ENCODE measurements at regions not wholly inside any gene's neighbourhood (a gene's known extent, or its start where the extent isn't known, plus 50 kb on each side); places are given as distances from the start of the nearest gene placed in this dataset.
"Not testable (repeated sequence)": the region's sequence is repeated elsewhere in the genome, so short reads cannot be mapped to it uniquely, and the experiment has no call there.

DNA sequence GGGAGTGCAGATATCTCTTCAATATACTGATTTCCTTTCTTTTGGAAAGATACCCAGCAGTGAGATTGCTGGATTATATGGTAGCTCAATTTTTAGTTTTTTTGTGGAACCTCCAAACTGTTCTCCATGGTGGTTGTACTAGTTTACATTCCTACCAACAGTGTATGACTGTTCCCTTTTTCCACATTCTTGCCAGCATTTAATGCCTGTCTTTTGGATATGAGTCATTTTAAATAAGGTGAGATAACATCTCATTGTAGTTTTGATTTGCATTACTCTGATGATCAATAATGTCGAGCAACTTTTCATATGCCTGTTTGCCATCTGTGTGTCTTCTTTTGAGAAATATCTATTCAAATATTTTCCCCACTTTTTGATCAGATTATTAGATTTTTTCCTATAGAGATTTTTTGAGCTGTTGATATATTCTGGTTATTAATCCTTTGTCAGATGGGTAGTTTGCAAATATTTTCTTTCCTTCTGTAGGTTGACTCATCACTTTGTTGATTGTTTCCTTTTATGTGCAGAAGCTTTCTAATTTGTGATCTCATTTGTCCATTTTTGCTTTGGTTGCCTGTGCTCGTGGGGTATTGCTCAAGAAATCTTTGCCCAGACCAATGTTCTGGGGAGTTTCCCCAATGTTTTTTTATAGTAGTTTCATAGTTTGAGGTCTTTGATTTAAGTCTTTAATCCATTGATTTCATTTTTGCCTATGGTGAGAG, 552.7 kb downstream of the ZNF674 start:
- DNase-seq (ENCODE audit: low spot score): no peak

DNA sequence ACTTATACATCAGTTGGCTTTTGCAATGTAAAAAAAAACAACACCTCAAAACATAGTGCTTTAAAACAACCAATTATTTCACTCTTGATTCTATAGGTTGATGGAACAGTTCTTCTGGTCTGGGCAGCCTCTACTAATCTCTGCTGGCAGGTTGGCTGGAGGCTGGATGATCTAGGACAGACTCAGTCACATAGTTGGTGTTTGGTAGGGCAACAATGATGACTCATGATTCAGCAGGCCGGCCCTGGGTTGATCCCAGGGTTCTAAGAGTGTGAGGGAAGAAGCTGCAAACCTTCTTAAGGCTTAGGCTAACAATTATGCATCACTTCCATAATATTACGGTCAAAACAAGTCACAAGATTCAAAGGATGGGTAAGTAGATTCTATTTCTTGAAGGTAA, 558.2 kb downstream of the ZNF674 start:
- peak; percentile 14 for DNase-seq (ENCODE audit: low spot score)

DNA sequence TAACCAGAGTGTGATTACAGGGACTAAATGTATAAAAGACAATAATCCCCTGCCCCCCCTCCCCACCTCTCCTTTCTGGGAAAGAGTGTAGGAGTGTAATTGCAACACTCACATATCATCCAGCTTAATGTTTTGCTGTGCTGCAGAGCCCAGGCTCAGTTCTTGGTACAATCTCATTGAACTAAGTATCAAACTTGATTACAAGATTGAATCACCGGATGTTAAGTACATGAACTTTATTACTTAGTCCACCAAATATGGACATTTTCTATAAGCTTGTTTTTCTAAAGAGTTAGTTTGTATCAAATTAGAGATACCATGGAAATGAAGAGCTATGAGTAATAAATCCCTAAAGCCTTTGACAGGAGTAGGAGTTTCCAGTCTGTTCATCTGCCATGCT, 559.1 kb downstream of the ZNF674 start:
- no peak for DNase-seq (ENCODE audit: low spot score)

DNA sequence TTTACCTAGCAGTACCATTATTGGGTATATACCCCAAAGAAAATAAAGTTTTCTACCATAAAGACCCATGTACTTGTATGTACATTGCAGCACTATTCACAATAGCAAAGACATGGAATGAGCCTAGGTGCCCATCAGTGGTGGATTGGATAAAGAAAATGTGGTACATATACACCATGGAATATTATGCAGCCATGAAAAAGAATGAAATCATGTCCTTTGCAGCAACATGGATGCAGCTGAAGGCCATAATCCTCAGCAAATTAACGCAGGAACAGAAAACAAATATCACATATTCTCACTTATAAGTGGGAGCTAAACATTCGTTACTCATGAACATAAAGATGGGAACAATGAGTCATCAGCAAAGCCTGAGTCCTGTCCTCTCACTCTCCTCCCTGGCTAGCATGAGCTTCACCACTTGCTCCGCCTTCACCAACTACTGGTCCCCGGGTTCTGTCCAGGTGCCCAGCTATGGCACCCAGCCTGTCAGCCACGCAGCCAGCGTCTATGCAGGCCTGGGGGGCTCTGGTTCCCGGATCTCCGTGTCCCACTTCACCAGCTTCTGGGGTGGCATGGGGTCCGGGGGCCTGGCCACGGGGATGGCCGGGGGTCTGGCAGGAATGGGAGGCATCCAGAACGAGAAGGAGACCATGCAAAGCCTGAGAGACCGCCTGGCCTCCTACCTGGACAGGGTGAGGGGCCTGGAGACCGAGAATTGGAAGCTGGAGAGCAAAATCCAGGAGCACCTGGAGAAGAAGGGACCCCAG, 562.1 kb downstream of the ZNF674 start:
- DNase-seq (ENCODE audit: low spot score): not testable (repeated sequence)

DNA sequence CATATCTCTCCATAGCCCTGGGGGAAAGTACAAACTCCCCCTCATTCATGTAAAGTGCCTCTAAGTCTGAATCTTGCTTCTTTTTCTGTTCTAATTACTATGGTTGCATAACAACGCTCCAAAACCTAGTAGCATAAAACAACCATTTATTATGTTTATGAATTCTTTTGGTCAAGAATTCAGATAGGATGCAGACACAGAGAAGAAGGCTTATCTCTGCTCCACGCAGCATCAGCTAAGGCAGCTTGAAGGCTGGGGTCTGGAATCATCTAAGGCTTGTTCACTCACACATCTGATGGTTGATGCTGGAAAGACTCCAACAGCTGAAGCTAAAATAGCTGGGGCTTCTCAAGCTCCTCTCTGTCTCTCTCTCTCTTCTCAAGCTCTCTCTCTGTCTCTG, 564.5 kb downstream of the ZNF674 start:
- DNase-seq (ENCODE audit: low spot score): no peak

DNA sequence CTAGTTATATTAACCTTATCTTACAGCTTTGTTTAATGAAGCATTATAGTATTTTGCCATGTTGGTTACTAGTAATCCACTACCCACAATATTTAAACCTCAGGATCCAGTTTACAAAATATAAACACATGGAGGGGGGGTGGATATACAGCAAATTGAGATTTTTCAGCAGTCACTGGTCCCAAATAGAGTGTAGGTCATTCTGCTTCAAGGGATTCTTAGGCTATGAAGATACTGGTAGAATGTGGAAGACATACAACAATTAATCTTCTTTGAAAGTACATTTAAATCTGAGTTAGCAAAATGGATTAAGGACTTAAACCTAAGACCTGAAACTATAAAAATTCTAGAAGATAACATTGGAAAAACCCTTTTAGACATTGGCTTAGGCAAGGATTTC, 569.6 kb downstream of the ZNF674 start:
- DNase-seq (ENCODE audit: low spot score): no peak

DNA sequence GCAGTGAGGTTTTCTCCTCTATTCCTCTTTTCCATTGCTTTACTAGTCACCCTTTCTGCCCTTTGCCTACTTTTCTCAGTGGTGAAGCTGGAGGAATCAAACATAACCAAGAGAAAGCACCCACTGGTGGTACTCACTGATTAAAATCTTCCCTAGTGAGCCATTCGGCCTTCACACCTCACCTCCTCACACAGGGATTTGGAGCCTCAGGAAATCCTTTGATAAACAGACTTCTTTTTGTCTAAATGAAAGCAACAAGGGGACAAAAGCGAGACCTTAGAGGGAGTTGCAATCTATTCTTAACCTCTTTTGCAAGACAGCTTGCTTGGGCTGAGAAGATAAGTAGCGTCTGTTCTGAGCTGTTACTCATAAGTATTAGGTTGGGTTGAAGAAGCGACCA, 572.6 kb downstream of the ZNF674 start:
- no peak for DNase-seq (ENCODE audit: low spot score)

DNA sequence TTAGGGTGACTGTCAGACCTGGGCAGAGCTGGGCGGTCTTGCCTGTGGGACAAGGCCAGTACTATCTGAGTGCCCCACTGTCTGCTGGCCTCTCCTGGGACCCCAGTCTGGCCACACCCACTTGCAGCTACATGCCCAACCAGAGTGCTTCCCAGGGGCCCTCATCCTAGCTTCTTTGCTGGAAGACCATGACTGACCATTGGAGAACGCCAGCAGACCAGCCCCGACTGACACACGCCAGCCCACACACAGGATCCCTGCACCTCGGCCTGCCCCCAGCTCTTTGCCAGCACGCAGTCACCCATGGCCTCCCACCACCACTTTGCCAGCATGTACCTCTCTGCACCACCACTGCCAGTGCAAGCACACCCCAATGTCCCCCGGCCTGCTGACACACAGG, 585.7 kb downstream of the ZNF674 start:
- no peak for DNase-seq (ENCODE audit: low spot score)

DNA sequence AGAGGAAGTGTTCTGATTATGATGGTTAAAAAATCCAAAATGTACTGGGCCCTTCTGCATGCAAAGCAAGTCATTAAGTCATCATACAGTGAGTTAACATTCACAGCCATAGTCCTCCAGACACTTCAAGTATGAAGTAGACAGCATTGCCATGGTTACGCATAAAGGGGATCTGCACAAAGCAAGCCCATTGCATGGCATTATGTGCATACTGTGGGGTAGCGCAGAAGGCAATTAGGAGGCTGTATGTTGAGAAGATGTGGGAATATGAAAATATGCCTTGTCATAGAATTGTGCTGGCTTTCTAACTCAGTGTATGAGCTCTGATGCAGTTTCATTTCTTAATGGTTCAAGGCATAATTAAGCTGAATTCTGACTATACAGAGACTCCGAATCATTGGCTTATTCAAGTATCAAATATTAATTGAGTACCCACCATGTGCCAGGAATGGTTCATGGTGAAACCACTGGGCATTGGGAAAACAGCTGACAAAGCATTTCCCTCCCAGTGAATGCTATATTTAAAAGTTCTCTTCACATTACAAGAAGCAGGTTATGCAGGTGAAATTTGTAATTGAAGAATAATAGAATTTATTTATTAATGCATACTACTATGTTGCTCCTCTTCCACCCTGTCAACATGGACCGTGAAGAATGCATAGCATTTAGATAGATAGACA, 588.9 kb downstream of the ZNF674 start:
- no peak for DNase-seq (ENCODE audit: low spot score)

DNA sequence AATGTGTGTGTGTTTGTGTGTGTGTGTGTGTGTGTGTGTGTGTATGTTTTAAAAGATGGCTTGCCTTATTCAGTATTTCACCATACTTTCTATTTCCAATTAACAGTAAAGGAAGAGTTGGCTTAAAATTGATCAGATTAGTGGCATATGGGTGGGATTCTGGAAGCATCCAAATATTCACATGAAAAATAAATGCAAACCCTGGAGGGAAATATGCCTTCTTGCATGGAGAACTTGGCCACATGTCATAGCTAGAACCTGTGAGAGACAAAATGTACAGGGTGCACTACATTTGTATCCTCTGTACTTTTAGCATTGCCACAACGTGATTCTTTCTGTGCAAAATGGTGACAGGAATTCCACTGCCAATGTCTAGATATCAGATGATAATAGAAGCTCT, 589.6 kb downstream of the ZNF674 start:
- no peak for DNase-seq (ENCODE audit: low spot score)

DNA sequence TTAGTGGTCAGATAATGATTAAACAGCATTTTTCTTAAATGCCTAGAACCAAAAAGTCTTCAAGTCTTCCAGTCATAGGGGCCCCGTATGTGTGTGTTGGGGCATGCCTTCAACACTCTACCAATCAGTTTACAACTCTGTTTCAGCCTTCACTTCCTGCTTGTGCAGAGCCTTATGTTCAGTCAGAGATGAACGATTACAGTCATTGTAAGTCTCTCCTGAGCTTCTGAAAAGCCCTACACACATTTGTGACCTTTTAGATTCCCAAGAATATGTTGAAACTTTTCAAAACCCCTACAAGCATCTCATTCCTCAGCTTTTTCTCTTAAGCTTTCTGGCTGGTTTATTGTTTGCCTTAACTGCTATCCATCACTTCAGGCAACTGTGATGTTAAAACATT, 591.2 kb downstream of the ZNF674 start:
- peak; percentile 2 for DNase-seq (ENCODE audit: low spot score)

DNA sequence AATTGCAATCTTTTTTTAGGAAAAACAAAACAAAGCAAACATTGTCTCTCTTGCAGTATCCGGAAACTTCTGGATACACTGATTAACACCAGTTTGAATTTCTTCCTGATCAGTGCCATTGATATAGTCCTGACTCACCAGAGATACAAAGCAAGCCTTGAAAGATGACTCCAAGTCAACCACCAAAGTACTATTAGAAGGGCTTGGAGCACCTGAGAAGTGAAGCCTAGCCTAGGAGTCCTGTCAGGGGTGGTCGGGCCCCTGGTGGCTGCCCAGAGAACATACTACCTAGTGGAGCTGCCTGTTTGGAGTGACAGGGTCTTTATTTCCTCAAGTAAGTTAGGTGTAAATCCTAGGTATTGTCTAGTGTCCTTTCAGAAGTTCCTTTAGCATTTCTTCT, 593.2 kb downstream of the ZNF674 start:
- peak; percentile 1 for DNase-seq (ENCODE audit: low spot score)

DNA sequence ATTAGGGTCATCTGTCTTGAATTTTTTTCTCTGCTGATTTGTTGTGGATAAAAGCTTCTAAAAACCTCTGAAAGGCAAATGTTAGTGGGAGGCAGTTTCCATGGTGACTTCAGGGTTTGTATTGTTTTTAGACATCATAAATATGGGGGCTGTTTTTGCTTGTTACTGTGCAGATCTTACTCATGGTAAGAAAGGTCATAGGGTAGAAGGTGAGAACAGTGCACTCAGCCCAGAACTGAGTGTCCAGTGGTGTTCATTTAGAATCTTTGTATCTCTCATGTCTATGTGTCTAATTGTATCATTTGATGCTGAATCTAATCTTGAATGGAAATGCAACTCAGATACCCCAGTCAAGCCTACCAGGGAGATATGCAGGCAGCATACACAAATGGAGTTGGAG, 609.8 kb downstream of the ZNF674 start:
- DNase-seq (ENCODE audit: low spot score): no peak

DNA sequence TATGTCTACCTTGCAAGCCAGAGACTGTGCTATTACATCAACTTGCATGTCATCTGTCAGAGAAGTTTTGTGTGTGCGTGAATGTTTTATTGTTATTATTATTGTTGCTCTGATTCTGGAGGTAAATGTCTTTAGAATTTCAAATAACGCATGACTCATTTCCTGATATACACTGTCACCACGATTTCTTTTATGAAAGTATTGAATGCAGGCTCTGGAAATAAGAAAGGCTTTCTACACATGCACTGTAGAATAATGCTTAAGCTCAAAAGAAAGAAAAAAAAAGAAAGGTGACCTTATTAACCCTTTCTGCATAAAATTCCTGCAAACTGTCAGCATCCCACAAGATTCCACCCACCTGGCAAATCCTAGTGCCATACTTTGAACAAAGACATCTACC, 632.9 kb downstream of the ZNF674 start:
- DNase-seq (ENCODE audit: low spot score): no peak

DNA sequence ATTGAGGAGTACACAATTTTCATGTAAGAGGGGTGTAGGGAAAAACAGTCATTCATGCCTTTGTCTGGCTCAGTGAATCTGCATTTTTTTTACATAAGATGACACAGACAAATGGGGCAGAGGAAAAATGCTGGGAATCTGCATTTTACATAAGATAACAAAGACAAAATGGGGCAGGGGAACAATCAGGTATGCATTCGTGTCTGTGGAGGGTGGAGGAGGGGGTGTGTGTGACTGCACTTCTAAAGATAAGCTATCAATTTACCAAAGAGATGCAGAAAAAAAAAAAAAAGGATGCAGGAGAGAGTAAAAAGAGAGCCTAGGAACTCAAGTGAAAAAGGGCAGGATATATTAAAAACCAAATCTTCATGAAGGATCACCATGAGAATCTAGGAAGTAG, 637.4 kb downstream of the ZNF674 start:
- DNase-seq (ENCODE audit: low spot score): no peak

DNA sequence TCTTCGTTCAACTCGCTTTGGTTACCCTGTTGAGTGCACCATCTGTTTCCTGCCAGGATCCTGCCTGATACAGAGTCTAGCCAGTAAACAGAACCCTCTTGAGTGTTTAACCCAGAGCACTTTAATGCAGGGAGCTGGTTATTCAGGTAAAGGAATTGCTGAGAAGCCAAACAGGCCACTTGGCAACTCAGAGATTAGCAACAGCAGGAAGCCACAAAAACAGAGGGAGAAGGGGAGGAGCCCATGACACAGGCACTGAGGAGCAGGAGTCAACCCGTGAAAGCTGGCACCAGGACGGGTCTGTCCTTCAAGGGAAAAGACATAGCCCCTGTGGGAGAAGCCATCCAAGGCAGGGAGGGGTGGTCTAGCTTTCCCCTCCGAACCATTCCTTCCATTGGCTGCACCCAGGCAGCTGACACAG, 641.4 kb downstream of the ZNF674 start:
- DNase-seq (ENCODE audit: low spot score): no peak

DNA sequence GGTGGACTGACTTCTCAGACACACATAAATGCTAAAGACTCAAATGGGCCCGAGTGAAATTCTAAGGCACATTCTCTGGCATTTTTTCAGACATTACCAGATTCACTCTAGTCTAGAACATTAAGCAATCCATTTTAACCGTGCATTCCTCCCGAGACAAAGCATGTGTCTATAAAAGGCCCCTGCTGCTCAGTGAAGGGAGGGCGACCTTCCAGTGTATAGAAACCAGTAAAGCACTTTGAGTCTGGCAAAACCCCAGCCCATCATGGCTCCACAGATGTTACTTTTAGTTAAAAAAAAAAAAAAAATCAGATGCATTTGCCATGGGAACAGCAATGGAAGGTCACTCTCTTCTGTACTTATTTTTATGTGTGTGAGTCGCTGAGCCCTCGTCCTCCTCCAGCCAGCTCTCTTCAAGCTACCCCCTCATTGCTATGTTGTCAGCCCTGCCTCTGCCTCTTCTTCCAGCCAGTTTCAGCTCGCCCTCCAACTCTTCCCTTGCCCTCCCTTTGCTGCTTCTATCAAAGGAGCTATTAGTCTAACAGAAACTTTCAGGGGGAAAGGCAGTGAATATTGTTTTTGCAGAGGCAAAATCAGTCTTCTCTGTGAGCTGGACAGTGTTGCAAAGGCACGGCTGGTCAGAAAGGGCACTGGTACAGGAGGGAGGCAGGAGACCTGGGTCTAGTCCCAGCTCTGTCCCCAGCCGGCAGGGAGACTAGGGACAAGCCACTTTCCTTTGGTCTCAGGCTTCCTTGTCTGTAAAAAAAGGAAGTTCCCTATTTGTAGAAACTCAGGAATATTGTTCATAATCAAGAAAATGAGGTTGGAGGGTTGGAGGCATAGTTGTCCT, 644.2 kb downstream of the ZNF674 start:
- DNase-seq (ENCODE audit: low spot score): no peak

DNA sequence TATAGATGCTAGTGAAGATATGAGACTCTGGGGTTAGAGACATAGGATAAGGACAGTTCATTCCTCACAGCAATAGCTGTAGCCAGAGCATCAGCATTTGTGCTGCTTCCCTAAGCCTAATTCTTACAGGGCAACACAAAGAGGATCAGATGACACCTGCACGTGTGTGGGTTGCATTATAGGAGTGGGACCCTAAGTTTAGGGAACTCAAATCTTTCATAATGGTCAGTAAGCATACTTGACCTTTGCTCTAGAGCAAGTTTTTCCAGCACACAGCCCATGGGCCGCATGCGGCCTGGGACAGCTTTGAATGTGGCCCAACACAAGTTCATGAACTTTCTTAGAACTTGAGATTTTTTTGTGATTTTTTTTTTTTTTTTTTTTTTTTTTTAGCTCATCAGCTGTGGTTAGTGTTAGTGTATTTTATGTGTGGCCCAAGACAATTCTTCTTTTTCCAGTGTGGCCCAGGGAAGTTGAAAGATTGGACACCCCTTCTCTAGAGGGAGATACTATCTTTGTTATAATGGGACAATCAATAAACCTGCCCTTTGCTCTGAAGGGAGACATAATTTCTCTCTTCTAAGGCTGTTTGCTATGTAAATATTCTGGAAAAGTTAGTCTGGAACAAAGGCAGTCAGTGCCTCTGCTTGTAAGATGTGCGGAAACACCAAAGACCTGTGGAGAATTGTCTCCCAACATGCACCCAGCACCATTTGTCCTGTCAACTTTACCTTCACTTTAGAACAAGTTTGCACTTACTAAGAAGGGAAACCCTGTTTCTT, 650.2 kb downstream of the ZNF674 start:
- DNase-seq (ENCODE audit: low spot score): no peak

DNA sequence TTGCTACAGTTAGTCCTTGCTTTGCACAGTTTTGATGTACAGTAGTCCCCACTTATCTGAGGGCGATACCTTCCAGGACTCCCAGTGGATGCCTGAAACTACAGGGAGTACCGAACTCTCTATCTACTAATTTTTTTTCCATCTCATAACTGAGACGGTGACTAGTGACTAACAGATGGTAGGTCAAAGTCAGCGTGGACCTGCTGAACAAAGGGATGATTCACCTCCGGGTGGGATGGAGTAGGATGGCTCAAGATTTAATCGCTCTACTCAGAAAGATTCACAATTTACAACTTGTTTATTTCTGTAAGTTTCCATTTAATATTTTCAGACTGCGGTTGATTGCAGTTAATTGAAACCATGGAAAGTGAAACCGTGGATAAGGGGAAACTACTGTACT, 655.8 kb downstream of the ZNF674 start:
- no peak for DNase-seq (ENCODE audit: low spot score)

DNA sequence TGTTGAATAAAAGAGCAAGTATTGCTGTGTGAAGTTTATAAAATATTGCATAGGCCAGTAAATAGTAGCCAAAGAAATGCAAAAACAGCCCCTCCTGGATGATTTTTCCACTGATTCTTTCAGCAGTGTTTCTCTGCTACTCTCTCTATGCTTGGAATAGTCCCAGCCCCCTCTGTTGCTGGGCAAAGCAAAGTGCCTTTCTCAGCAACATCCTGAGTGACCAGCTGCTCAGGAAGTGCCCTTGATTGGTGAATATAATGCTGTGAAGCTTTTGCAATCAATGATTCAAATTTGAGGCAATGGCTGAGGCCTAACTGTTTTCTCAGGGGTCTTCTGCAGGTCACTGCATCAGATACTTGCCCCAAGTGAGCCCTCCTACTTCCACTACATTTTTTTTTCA, 656.7 kb downstream of the ZNF674 start:
- no peak for DNase-seq (ENCODE audit: low spot score)

DNA sequence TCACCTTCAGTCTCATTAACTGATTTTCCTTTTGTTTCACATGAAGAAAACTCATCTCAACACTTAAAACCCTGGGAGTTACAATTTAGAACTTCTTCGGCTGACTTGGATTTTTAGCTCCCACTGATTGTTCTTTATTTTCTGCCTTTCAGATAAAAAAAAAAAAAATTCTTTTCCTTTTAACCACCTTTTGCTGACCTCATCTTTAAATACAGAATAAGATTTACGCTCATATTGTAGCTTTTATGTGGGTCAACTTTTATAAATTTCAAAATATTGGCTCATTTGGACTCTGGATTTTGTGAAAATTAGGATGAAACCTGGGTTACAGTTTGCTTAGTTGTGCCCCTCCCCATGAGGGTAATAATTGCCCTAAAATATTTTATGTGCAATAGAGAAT, 659.3 kb downstream of the ZNF674 start:
- no peak for DNase-seq (ENCODE audit: low spot score)

DNA sequence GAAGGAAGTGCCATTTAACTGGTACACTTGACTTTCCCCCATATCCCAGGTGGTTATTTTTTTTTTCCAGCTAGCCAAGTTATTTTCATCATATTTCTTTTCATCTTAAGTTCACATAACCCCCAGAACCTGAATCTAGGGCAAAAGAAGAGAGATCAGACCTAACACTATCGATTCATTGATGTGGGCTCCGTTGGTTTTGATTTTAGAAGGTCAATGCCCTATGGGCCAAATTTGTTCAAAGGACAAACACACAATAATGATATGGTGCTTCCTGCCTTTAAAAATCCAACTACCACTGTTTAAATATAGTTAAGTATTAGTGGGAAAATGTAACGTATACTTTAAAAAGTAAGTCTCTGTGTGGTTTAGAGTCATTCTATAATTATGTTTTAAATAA, 665.7 kb downstream of the ZNF674 start:
- no peak for DNase-seq (ENCODE audit: low spot score)

All from kidney tubule cell (primary cell).